Type B pancreatic cell (in vitro differentiated cells): ENCODE measurements at regions not wholly inside any gene's neighbourhood (a gene's known extent, or its start where the extent isn't known, plus 50 kb on each side); places are given as distances from the start of the nearest gene placed in this dataset.
A peak's percentile ranks its signal among the peaks of the same experiment; 100 is the strongest.

Experiments used
- DNase-seq: peaks from one replicate; pipeline ENCODE4 v3.0.0; 2021; ENCODE audit warnings: mixed read lengths; ENCODE audit not compliant: unreplicated experiment; ENCODE audit errors: extremely low spot score
- H3K27ac Mint-ChIP-seq: 2 replicates; pipeline ENCODE4 v1.8.0; 2021; ENCODE audit warnings: mild to moderate bottlenecking, mixed read lengths
- H3K27me3 Mint-ChIP-seq: 2 replicates; pipeline ENCODE4 v1.8.0; 2021; ENCODE audit warnings: mixed read lengths
- H3K36me3 Mint-ChIP-seq: 2 replicates; pipeline ENCODE4 v1.8.0; 2021; ENCODE audit warnings: mixed read lengths
- H3K4me1 Mint-ChIP-seq: one replicate; pipeline ENCODE4 v1.8.0; 2021; ENCODE audit warnings: mixed read lengths; ENCODE audit not compliant: unreplicated experiment
- H3K4me3 Mint-ChIP-seq: 2 replicates; pipeline ENCODE4 v1.8.0; 2021; ENCODE audit warnings: mild to moderate bottlenecking, mixed read lengths
- H3K9me3 Mint-ChIP-seq: 2 replicates; pipeline ENCODE4 v1.8.0; 2021; ENCODE audit warnings: mixed read lengths
- CTCF ChIP-seq: fragments of 200-600 bp; sonication (generic); conservative IDR thresholded peaks from 2 replicates; pipeline ENCODE4 v1.5.0; 2021; ENCODE audit warnings: antibody characterized with exemption, mild to moderate bottlenecking

DNA sequence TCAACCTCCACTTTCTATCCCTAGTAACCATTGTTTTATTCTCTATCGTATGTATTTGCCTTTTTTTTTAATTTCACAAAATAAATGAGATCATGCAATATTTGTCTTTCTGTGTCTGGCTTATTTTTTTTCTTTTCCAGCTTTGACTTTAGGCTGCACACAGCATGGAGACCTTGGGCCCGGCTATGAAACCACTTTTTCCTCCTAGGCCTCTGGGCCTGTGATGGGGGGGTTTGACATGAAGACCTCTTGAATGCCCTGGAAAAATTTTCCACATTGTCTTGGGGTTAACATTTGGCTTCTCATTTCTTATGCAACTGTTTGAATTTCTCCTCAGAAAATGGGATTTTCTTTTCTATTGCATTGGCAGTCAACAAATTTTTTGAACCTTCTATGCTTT is 100.2 kb upstream of the BTG3 start:
- Mint-ChIP-seq H3K27ac (no peak overlapping the region), H3K27me3 (no peaks in the 10 kb centered on the region), H3K9me3 (peaks cover 4% of the 10 kb centered on the region), H3K36me3 (peaks cover 4% of the 10 kb centered on the region), H3K4me1 (peaks cover 8% of the 10 kb centered on the region), H3K4me3 (no peak overlapping the region)
- no peak for TF ChIP-seq CTCF
- DNase-seq: no peak

DNA sequence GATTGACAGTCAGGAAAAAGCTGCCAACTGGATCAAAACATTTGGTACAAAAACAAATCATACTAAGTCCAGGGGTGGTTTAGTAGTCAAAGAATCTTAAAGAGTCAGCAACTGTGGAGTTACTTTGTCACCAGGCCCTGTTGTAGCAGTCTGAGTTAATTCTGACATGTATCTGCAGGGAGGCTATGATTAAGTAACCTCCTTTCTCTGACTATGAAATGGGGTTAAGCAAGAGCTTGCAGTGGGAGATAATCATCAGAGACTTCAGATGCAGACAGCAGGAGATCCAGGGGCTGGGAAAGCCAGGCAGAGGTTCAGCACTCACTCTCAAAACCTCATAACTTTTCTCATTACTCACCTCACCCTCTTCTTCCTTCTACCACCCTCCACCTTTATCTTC is 99.2 kb upstream of the BTG3 start:
- Mint-ChIP-seq H3K27ac (no peak overlapping the region), H3K9me3 (peaks cover 4% of the 10 kb centered on the region)

GRCh38 chr21:17709266-17709611 is 96.5 kb upstream of the BTG3 start:
- DNase-seq: no peak
- H3K27me3 Mint-ChIP-seq: peaks cover 3% of the 10 kb centered on the region
- no peak for TF ChIP-seq CTCF
- H3K27ac Mint-ChIP-seq: peak overlapping the region; percentile 87
- H3K4me1 Mint-ChIP-seq: peaks cover 8% of the 10 kb centered on the region
- peaks cover 11% of the 10 kb centered on the region for H3K9me3 Mint-ChIP-seq
- H3K4me3 Mint-ChIP-seq: no peak overlapping the region
- peaks cover 4% of the 10 kb centered on the region for H3K36me3 Mint-ChIP-seq

More for the DNA sequence above, 99.2 kb upstream of the BTG3 start:
- peaks cover 4% of the 10 kb centered on the region for H3K36me3 Mint-ChIP-seq
- H3K4me1 Mint-ChIP-seq: peaks cover 8% of the 10 kb centered on the region
- TF ChIP-seq CTCF: no peak
- H3K4me3 Mint-ChIP-seq: no peak overlapping the region
- DNase-seq: no peak
- no peaks in the 10 kb centered on the region for H3K27me3 Mint-ChIP-seq

GRCh38 chr21:17708522-17709265 is 96.0 kb upstream of the BTG3 start:
- Mint-ChIP-seq H3K27me3 (peaks cover 3% of the 10 kb centered on the region), H3K36me3 (peaks cover 4% of the 10 kb centered on the region), H3K4me1 (peaks cover 8% of the 10 kb centered on the region), H3K27ac (peak overlapping the region; percentile 87), H3K9me3 (peaks cover 11% of the 10 kb centered on the region), H3K4me3 (no peak overlapping the region)
- no peak for DNase-seq
- TF ChIP-seq CTCF: no peak

GRCh38 chr21:17699524-17700189 is 87.0 kb upstream of the BTG3 start:
- Mint-ChIP-seq H3K36me3 (no peaks in the 10 kb centered on the region), H3K4me3 (no peak overlapping the region), H3K4me1 (no peaks in the 10 kb centered on the region), H3K9me3 (peaks cover 19% of the 10 kb centered on the region), H3K27me3 (no peaks in the 10 kb centered on the region), H3K27ac (no peak overlapping the region)
- no peak for TF ChIP-seq CTCF
- no peak for DNase-seq
